IPS-15b (cell line): ENCODE measurements at regions not wholly inside any gene's neighbourhood (a gene's known extent, or its start where the extent isn't known, plus 50 kb on each side); places are given as distances from the start of the nearest gene placed in this dataset.

Experiments used
- H3K27me3 ChIP-seq: one replicate; pipeline ENCODE4 v1.6.1; 2013; ENCODE audit warnings: low read length; ENCODE audit not compliant: control insufficient read depth, insufficient read depth
- H3K36me3 ChIP-seq: one replicate; pipeline ENCODE4 v1.6.1; 2013; ENCODE audit warnings: low read length; ENCODE audit not compliant: control insufficient read depth, insufficient read depth
- H3K4me1 ChIP-seq: one replicate; pipeline ENCODE4 v1.6.1; 2013; ENCODE audit warnings: mild to moderate bottlenecking, low read length; ENCODE audit not compliant: control insufficient read depth, insufficient read depth
- H3K4me3 ChIP-seq: one replicate; pipeline ENCODE4 v1.5.1; 2013; ENCODE audit warnings: low read depth, low read length
- H3K9ac ChIP-seq: one replicate; pipeline ENCODE4 v1.6.1; 2013; ENCODE audit warnings: low read depth, mild to moderate bottlenecking, low read length
- H3K9me3 ChIP-seq: one replicate; pipeline ENCODE4 v1.6.1; 2013; ENCODE audit warnings: mild to moderate bottlenecking, low read length; ENCODE audit not compliant: control insufficient read depth, insufficient read depth

DNA sequence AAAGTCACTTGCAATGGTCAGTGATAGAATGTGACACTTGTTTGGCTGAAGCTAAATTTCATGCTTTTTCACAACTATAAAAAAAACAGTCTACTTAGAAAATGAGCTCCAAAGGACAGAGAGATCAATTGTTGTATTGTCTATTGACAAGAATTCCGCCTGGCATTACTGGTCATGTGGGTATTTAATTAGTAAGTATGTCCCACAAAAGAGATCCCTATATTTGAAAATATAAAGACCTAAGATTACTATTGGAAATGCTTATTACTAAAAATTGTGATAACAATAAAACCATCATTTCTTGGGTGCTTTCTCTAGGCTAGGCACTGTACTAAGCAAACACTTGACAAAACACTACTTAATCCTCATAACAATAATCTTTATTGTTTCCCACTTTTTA is 745.2 kb upstream of the C9orf72 start:
- H3K27me3 ChIP-seq: no peaks in the 10 kb centered on the region
- H3K4me1 ChIP-seq: no peaks in the 10 kb centered on the region
- no peaks in the 10 kb centered on the region for H3K9me3 ChIP-seq
- H3K4me3 ChIP-seq: no peak overlapping the region
- no peak overlapping the region for H3K9ac ChIP-seq
- no peaks in the 10 kb centered on the region for H3K36me3 ChIP-seq

DNA sequence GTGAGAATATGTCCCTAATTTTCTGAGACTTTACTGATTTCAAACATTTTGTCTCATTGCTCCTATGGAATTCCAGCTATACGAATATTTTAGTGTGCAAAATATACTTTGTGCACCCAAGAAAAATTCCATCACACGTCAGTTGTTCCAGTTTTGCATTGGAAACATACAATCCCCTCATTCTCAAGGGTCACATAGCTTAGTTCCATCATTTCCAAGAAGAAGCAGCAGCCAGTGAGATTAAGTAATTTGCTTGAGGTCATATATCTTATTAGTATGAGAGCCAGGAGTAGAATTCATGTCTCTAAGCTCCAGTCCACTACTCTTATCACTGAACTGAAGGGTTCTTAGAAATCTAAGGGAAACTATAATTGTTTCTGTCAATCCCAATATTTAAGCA is 746.7 kb upstream of the C9orf72 start:
- Histone ChIP-seq H3K4me3 (no peak overlapping the region), H3K4me1 (no peaks in the 10 kb centered on the region), H3K9me3 (no peaks in the 10 kb centered on the region), H3K36me3 (no peaks in the 10 kb centered on the region), H3K9ac (no peak overlapping the region), H3K27me3 (no peaks in the 10 kb centered on the region)

DNA sequence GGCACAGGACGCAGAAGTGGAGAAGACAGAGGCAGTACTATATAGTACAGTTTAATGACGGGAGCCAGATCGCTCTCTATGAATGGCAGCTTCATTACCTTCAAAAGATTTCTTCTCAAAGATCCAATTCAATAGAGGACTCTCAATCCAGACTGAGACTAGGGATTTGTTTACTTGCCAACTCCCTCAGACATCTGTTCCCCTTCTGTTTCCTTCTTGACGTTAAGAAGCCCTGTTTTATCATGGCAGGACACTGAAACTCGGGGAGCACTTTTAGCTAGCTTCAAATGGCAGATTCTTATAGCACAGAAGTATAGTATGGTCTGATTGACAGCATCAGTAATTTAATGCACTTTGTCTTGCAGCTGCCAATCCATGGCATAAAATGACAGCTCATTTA is 747.3 kb upstream of the C9orf72 start:
- no peak overlapping the region for H3K9ac ChIP-seq
- H3K36me3 ChIP-seq: no peaks in the 10 kb centered on the region
- no peak overlapping the region for H3K4me3 ChIP-seq
- no peaks in the 10 kb centered on the region for H3K27me3 ChIP-seq
- H3K9me3 ChIP-seq: no peaks in the 10 kb centered on the region
- H3K4me1 ChIP-seq: no peaks in the 10 kb centered on the region

DNA sequence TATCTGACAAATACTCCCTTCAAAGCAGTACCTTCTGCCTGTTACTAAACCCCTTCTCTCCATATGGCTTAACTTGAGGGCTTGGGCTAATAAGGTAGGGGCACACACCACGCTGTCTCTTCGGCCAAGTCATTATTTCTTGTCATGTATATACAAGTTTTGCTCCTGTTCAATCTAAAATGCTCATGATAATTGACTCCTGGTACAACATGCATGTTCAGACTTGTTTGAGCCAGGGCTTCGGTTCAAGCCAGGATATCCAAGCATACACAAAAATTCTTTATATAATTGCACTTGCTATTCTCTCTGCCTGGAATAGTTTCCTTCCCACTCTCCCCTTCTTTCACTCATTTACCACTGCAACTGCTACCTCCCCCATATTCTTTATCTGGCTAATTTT is 756.0 kb upstream of the C9orf72 start:
- no peaks in the 10 kb centered on the region for H3K9me3 ChIP-seq
- H3K36me3 ChIP-seq: no peaks in the 10 kb centered on the region
- no peak overlapping the region for H3K9ac ChIP-seq
- H3K4me1 ChIP-seq: peaks cover 8% of the 10 kb centered on the region
- no peak overlapping the region for H3K4me3 ChIP-seq
- H3K27me3 ChIP-seq: no peaks in the 10 kb centered on the region

DNA sequence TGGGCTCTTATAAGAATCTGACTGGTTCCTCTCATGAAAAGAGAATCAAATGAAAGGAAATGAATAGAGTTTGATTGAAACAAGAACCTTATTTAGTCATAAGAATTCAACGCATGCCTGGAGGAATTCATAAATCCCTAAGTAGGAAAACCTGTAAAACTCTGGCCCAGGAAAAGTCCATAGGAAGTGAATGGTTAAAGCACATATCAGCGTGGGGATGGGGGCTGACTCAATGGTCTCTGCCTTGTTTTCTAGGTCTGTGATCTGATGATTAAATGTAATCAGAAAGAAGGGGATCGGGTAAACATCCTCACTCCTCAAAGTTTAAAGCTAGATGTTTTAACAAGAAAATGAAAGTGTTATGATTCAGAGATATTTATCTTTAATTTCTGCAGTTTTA is 759.4 kb upstream of the C9orf72 start:
- H3K27me3 ChIP-seq: no peaks in the 10 kb centered on the region
- H3K4me3 ChIP-seq: no peak overlapping the region
- no peak overlapping the region for H3K9ac ChIP-seq
- H3K9me3 ChIP-seq: no peaks in the 10 kb centered on the region
- H3K4me1 ChIP-seq: peaks cover 8% of the 10 kb centered on the region
- H3K36me3 ChIP-seq: no peaks in the 10 kb centered on the region

DNA sequence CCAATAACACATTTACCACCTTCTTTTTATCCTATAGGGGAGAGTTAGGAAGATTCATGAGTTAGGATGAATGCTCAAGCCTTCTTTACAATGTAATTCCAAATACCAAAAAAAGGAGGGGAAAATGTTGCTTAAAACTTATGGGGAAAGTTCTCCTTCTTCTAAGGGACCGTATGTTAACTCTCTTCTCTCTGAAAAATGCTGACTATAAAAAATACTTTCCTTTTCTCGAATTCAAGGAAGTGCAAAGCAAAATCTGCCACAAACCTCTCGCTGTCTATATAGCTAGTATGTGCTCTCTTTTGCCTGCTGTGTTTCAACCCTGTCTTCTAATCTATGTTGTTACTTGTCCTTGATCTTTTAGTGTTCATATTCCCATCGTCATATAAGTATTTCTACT is 768.6 kb upstream of the C9orf72 start:
- Histone ChIP-seq H3K36me3 (no peaks in the 10 kb centered on the region), H3K9me3 (no peaks in the 10 kb centered on the region), H3K4me3 (no peak overlapping the region), H3K4me1 (no peaks in the 10 kb centered on the region), H3K27me3 (no peaks in the 10 kb centered on the region), H3K9ac (no peak overlapping the region)

DNA sequence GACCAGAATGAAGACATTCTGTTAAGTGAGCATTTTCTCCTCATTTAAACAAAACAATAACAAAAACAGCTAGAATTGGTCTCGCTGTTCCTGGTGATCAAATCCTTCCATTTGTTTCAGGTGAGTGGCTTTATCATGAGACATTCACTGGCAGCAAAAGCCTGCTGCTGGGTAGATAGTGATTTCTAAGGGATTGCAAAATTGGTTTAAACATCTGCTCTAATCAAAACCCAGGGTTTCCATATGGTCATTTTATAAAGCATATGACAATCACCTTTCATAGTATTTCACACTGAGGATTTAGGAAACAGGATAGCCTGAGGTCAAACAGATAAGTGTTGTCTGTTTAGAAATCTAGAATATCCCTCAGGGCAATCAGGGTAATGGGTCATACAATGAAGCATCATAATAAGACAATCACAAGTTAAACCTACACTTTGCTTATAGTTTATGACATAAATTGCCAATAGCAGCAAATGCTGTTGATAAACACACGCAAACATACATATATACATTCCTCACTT is 769.6 kb upstream of the C9orf72 start:
- H3K4me3 ChIP-seq: no peak overlapping the region
- H3K9me3 ChIP-seq: no peaks in the 10 kb centered on the region

DNA sequence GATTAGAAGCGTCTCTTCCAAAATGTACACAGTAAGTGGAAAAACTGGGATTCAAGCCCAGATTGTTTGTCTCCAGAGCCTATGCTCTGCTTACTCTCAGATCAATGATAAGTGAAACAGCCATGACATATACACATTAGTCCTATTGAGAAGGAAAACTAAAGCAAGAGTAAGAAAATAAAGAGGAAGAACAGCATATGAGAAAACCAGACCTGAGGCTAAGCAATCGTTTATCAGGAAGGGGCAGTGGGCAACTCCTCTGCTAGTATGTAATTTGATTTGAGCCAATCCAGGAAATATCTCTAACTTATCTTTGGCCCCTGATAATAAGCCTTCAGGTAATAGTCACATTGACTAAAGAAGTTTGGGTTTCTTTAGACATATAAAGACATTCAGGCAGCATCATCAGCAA is 789.9 kb upstream of the C9orf72 start:
- Histone ChIP-seq H3K27me3 (no peaks in the 10 kb centered on the region), H3K9me3 (no peaks in the 10 kb centered on the region), H3K36me3 (no peaks in the 10 kb centered on the region), H3K4me1 (peaks cover 3% of the 10 kb centered on the region), H3K9ac (no peak overlapping the region), H3K4me3 (no peak overlapping the region)

More for the DNA sequence above, 769.6 kb upstream of the C9orf72 start:
- no peak overlapping the region for H3K9ac ChIP-seq
- H3K27me3 ChIP-seq: no peaks in the 10 kb centered on the region
- H3K36me3 ChIP-seq: no peaks in the 10 kb centered on the region
- no peaks in the 10 kb centered on the region for H3K4me1 ChIP-seq

DNA sequence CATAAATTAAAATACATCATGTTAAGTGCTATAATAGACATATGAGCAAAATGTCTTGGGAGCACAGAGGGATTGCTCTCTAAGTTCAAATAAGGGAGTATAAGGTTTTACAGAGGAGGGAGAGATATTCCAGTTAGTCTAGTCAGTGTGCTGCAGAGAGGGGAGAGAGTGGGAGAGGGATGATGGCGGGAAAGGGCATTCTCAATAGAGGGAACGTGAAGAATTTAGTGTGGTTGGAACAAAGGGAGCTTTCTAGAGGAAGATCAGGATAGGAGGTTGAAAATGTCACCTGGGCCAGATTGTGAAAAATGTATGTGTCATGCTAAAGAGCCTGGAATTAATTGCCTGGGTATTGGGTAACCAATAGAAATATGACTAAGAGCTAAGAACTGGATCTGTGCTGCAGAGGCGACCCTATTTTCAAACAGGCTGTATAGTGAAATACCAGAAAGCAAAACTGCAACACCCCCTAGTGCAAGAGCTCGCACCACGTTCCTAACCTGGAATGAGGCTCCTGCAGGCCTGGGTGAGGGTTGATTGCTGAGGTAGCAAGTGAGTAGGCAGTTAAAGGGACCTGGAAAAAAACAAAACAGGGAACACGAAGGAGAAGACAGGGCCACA is 791.8 kb upstream of the C9orf72 start:
- Histone ChIP-seq H3K4me1 (peaks cover 3% of the 10 kb centered on the region), H3K27me3 (no peaks in the 10 kb centered on the region), H3K9ac (no peak overlapping the region), H3K4me3 (no peak overlapping the region), H3K9me3 (no peaks in the 10 kb centered on the region), H3K36me3 (no peaks in the 10 kb centered on the region)

DNA sequence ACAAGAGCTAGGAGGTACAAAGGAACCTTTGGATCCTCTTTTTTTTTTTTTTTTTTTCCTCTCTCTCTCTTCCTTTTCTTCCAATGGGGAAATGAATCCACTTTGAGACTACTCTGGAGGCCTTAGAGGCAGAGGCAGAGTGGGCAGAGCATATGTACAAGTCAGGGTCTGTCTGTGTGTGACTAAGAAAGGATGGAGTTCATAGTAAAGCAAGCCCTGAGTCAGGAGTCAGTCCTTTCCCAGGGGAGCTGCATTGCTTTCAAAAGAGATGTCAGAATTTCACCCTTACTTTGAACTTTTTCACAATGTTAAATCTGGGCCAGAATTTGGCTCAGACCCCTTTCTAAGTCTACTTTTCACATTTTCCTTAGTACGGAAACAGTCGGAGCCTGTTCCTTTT is 792.4 kb upstream of the C9orf72 start:
- no peak overlapping the region for H3K9ac ChIP-seq
- H3K4me3 ChIP-seq: no peak overlapping the region
- no peaks in the 10 kb centered on the region for H3K9me3 ChIP-seq
- H3K4me1 ChIP-seq: peaks cover 3% of the 10 kb centered on the region
- H3K27me3 ChIP-seq: no peaks in the 10 kb centered on the region
- H3K36me3 ChIP-seq: no peaks in the 10 kb centered on the region

DNA sequence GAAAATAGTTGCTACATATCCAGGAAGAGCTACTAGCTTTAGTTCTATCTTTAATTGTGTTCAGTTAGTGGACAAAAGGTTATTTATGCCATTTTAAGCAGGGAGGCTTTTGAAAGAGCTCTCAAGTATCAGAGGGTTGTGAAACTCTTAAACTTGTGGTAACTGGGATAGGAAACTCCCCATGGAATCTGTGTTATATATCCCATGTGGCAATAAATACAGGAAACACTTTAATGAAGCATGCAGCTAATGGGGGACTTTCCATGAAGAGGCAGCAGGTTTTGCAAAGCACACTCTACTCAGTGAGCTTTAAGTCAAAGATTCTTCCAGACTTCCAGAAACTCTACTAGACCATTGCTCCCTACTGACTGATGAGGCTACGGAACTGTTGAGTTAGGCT is 805.0 kb upstream of the C9orf72 start:
- H3K4me3 ChIP-seq: no peak overlapping the region
- H3K4me1 ChIP-seq: no peaks in the 10 kb centered on the region
- H3K27me3 ChIP-seq: no peaks in the 10 kb centered on the region
- no peaks in the 10 kb centered on the region for H3K9me3 ChIP-seq
- no peaks in the 10 kb centered on the region for H3K36me3 ChIP-seq
- no peak overlapping the region for H3K9ac ChIP-seq

DNA sequence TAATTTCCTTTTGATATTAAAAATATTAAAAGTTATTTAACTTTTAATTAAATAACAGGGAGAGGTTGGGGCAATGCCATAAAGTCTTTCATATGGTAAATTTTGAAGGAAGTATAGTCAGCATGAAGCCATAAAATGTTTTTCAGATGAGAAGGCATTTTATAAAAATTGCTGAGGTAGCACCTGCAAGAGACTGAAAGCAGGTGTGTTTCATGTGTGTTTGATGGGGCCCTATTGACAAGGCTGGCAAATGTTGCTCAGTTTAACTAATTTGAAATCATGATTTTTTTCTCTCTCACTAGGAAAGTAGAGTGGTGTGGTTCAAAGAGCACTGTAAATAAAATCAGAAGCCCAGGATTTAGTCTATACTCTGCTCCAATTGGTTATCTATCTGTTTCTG is 805.8 kb upstream of the C9orf72 start:
- no peak overlapping the region for H3K9ac ChIP-seq
- H3K4me3 ChIP-seq: no peak overlapping the region

More for the DNA sequence above, 805.8 kb upstream of the C9orf72 start:
- Histone ChIP-seq H3K9me3 (no peaks in the 10 kb centered on the region), H3K27me3 (no peaks in the 10 kb centered on the region), H3K4me1 (no peaks in the 10 kb centered on the region), H3K36me3 (no peaks in the 10 kb centered on the region)
